Heart left ventricle (tissue), 16 donors: ENCODE measurements at regions not wholly inside any gene's neighbourhood (a gene's known extent, or its start where the extent isn't known, plus 50 kb on each side); places are given as distances from the start of the nearest gene placed in this dataset.

ENCODE experiments used
- ATAC-seq, 4 donors: fragments of 200-7000 bp; cut with Tn5 transposase; one replicate each; pipeline ENCODE4 v1.9.1; 2020 to 2022; ENCODE audit warnings: moderate library complexity in 4 of 4, mild to moderate bottlenecking in 3 of 4, moderate number of reproducible peaks in 1 of 4
- DNase-seq, 5 donors: peaks; one replicate each; pipeline ENCODE4 v3.0.0-alpha.2; 2020
- H3K27ac ChIP-seq, 12 donors: fragments of 200-600 bp; sonication (generic) in 4 of 12; one replicate each; pipeline versions ENCODE4 v1.5.0 to v1.8.0; 2016 to 2022; ENCODE audit warnings: mild to moderate bottlenecking in 2 of 12
- H3K27me3 ChIP-seq, 9 donors: fragments of 200-600 bp; sonication (generic) in 2 of 9; one replicate each; pipeline versions ENCODE4 v1.5.1 to v1.8.0; 2016 to 2022; ENCODE audit warnings: mild to moderate bottlenecking in 3 of 9
- H3K36me3 ChIP-seq, 9 donors: fragments of 200-600 bp; sonication (generic) in 2 of 9; one replicate each; pipeline versions ENCODE4 v1.5.0 to v1.8.0; 2018 to 2022; ENCODE audit warnings: mild to moderate bottlenecking in 2 of 9
- H3K4me1 ChIP-seq, 12 donors: fragments of 200-600 bp; sonication (generic) in 4 of 12; one replicate each; pipeline versions ENCODE4 v1.5.0 to v1.8.0; 2016 to 2022; ENCODE audit warnings: mild to moderate bottlenecking in 3 of 12
- H3K4me3 ChIP-seq, 12 donors: fragments of 200-600 bp; sonication (generic) in 4 of 12; one replicate each; pipeline versions ENCODE4 v1.5.0 to v1.8.0; 2017 to 2022; ENCODE audit warnings: mild to moderate bottlenecking in 9 of 12, moderate library complexity in 4 of 12
- H3K9me3 ChIP-seq, 12 donors: fragments of 200-600 bp; sonication (generic) in 4 of 12; one replicate each; pipeline versions ENCODE4 v1.5.0 to v1.8.0; 2016 to 2022; ENCODE audit warnings: mild to moderate bottlenecking in 1 of 12
- POLR2A ChIP-seq, 2 donors: fragments of 450-650 bp; IDR thresholded peaks; one replicate each; pipeline ENCODE4 v1.6.1; 2017; ENCODE audit warnings: antibody characterized with exemption in 2 of 2, mild to moderate bottlenecking in 2 of 2, moderate library complexity in 2 of 2
- WGBS, 4 donors: extraction: QIAGEN DNeasy Blood & Tissue Kit in 2 of 4; methylation state at CpG; one replicate each; pipeline versions ENCODE4 v1.1.5 to v1.1.7; 2013 to 2018; 5-methylcytosine and 5-hydroxymethylcytosine counted together
- intact Hi-C, 10 donors: fragments of 100-400 bp; cut with DNase I; formaldehyde crosslinking; loops; one replicate each; pipeline versions ENCODE4 v1.11.1 to v1.14.2; 2022
- TF ChIP-seq, protein P1 (sequence below), 12 donors: fragments of 200-600 bp; sonication (generic) in 4 of 12; IDR thresholded peaks; one replicate each; pipeline versions ENCODE4 v1.5.0 to v1.8.0; 2018 to 2022; ENCODE audit warnings: antibody characterized with exemption in 12 of 12, mild to moderate bottlenecking in 5 of 12
- donor health status: ischemic (EF 13 %, LVEDD 7.1; RV severe dilation, severe dysfunction).
- donor health status: healthy with polysubstance abuse.
- donor health status: DM: no; HTN: yes; CAD: no.
- donor health status: DM: no; HTN: no; CAD: no.
- donor health status: ischemic (EF 25% LVEDD 6.9; RV normal size, moderate dysfunction).
- donor health status: ischemic (EF 25% LVEDD 5.7; RV mildly dilated, moderate dysfunction).
- donor health status: healthy.
- donor health status: DM: yes; HTN: yes; CAD: no.
- donor health status: ischemic (EF 35%, LVEDD 5.7; RV mildly dilated, moderate dysfunction).
- donor health status: nonischemic (EF 11% LVEDD 7.7; RV severe dilation, severe dysfunction).
- donor health status: DM: yes; HTN: yes; CAD: no.
- donor health status: PGD.
- donor health status: ischemic (EF 29% LVEDD 5.4; RV normal size, mild dysfunction).
- donor health status: nonischemic (EF 23%, LVEDD 6.1; RV moderate dilation, normal function).

DNA sequence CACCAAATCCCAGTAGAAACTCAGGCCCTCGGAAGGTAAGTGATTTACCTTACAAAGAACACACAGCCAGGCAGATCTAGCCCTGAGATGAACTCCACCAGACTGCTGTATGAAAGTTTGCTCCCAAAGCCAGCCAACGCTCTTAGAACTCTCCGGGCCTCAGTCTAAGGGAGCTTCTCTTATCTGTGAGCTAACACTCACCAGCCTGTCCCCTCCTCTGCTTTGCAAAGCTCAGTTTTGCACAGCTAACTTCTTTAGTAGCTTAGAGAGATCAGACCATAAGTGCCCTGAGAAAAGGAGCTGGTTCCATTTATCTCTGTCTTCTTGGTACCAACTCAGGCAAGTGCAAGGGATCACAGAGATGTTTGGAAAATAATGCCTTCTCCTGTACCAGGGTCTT, 195.8 kb upstream of the JUN start:
- H3K9me3 ChIP-seq: no peaks in the 10 kb centered on the region
- intact Hi-C loops: loop anchor here in 3 of 10 donors (5.0 to 10.0 kb wide), 5 partner anchors 77 to 318 kb away; partner anchors contain the start of genes FGGY (in 2 of the 3) and JUN (in 1 of the 3)
- H3K27me3 ChIP-seq: no peaks in the 10 kb centered on the region
- WGBS, 4 donors: 74 to 89% (median 76%) methylated on average over 3 of the region's 3 CpGs
- TF ChIP-seq, protein P1, sequence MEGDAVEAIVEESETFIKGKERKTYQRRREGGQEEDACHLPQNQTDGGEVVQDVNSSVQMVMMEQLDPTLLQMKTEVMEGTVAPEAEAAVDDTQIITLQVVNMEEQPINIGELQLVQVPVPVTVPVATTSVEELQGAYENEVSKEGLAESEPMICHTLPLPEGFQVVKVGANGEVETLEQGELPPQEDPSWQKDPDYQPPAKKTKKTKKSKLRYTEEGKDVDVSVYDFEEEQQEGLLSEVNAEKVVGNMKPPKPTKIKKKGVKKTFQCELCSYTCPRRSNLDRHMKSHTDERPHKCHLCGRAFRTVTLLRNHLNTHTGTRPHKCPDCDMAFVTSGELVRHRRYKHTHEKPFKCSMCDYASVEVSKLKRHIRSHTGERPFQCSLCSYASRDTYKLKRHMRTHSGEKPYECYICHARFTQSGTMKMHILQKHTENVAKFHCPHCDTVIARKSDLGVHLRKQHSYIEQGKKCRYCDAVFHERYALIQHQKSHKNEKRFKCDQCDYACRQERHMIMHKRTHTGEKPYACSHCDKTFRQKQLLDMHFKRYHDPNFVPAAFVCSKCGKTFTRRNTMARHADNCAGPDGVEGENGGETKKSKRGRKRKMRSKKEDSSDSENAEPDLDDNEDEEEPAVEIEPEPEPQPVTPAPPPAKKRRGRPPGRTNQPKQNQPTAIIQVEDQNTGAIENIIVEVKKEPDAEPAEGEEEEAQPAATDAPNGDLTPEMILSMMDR (IDR thresholded peaks at IDR 0.05): no peak
- no peak for TF ChIP-seq POLR2A (IDR thresholded peaks at IDR 0.05)
- H3K27ac ChIP-seq: no peak overlapping the region
- no peak for ATAC-seq
- no peaks in the 10 kb centered on the region for H3K36me3 ChIP-seq
- peaks cover 0 to 39% (median 19%) of the 10 kb centered on the region in 12 donors for H3K4me1 ChIP-seq
- DNase-seq: no peak
- H3K4me3 ChIP-seq: no peak overlapping the region

- ATAC-seq (no peak), DNase-seq (no peak)
- Histone ChIP-seq H3K27ac (peak overlapping the region in 1 of 12 donors; percentile 69), H3K4me3 (no peak overlapping the region), H3K4me1 (peaks cover 0 to 39% (median 19%) of the 10 kb centered on the region in 12 donors), H3K9me3 (no peaks in the 10 kb centered on the region), H3K36me3 (no peaks in the 10 kb centered on the region), H3K27me3 (no peaks in the 10 kb centered on the region)
- no peak for TF ChIP-seq POLR2A (IDR thresholded peaks at IDR 0.05)
- TF ChIP-seq, protein P1 (IDR thresholded peaks at IDR 0.05): no peak
- intact Hi-C loops: loop anchor here in 1 of 10 donors (5.0 to 10.0 kb wide), 3 partner anchors 79 to 313 kb away; partner anchors contain the start of gene FGGY
- 94 to 97% (median 96%) methylated on average over 1 of the region's 1 CpG for WGBS, 4 donors
These were observed 197.5 kb upstream of the JUN start for GRCh38 chr1:58981392-58981791.

GRCh38 chr1:58982259-58982998, 198.6 kb upstream of the JUN start:
- Histone ChIP-seq H3K27me3 (no peaks in the 10 kb centered on the region), H3K4me3 (no peak overlapping the region), H3K27ac (peak overlapping the region; percentile 8 to 69 (median 54)), H3K36me3 (no peaks in the 10 kb centered on the region), H3K4me1 (peaks cover 0 to 42% (median 19%) of the 10 kb centered on the region in 12 donors), H3K9me3 (no peaks in the 10 kb centered on the region)
- intact Hi-C loops: loop anchor here in 1 of 10 donors (5.0 to 10.0 kb wide), 3 partner anchors 80 to 312 kb away; partner anchors contain the start of gene FGGY
- TF ChIP-seq, protein P1 (IDR thresholded peaks at IDR 0.05): no peak
- TF ChIP-seq POLR2A (IDR thresholded peaks at IDR 0.05): no peak
- DNase-seq: peak in 4 of 5 donors; percentile 38 to 63 (median 46)
- 41 to 48% (median 46%) methylated on average over 8 of the region's 8 CpGs for WGBS, 4 donors
- peak; percentile 84 to 96 (median 92) for ATAC-seq

DNA sequence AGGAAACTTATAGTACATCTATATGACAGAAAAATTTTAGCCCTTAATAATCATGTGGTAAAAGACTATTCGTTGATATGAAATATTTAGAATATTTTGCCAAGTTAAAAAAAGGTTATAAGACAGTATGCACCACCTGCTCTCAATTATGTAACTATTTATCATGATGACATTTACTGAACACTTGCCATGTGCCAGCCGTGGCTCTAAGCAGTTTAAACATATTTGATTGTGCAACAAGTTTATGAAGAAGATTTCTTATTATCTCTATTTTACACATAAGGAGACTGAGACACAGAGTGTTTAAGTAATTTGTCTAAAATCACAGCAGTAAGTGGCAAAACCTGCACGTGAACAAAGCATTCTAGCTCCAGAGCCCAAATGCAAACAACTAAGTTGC, 199.3 kb upstream of the JUN start:
- WGBS, 4 donors: 26 to 35% (median 27%) methylated on average over 3 of the region's 3 CpGs
- no peaks in the 10 kb centered on the region for H3K9me3 ChIP-seq
- no peaks in the 10 kb centered on the region for H3K27me3 ChIP-seq
- ATAC-seq (no peak), DNase-seq (no peak)
- TF ChIP-seq, protein P1 (IDR thresholded peaks at IDR 0.05): no peak
- TF ChIP-seq POLR2A (IDR thresholded peaks at IDR 0.05): no peak
- H3K4me3 ChIP-seq: no peak overlapping the region
- intact Hi-C loops: loop anchor here in 1 of 10 donors (5.0 to 10.0 kb wide), 3 partner anchors 81 to 312 kb away; partner anchors contain the start of gene FGGY
- no peaks in the 10 kb centered on the region for H3K36me3 ChIP-seq
- peak overlapping the region in 10 of 12 donors; percentile 12 to 69 (median 59) for H3K27ac ChIP-seq
- H3K4me1 ChIP-seq: peaks cover 0 to 41% (median 21%) of the 10 kb centered on the region in 12 donors
